CD14-positive monocyte (primary cell): ENCODE measurements at regions not wholly inside any gene's neighbourhood (a gene's known extent, or its start where the extent isn't known, plus 50 kb on each side); places are given as distances from the start of the nearest gene placed in this dataset.

ENCODE experiments used
- DNase-seq, 3 donors: peaks; one replicate each; pipeline ENCODE4 v3.0.0-alpha.2; 2011 to 2022
- H2AFZ ChIP-seq: 2 replicates; pipeline ENCODE4 v1.6.0; 2012; ENCODE audit warnings: mild to moderate bottlenecking, low read depth, low read length, inconsistent platforms; ENCODE audit not compliant: insufficient read depth, poor library complexity, severe bottlenecking
- H3K27ac ChIP-seq, 2 donors: 1 replicate in 1 of 2; 2 replicates in 1 of 2; pipeline ENCODE4 v1.5.1; 2012 to 2013; ENCODE audit warnings: low read length in 2 of 2, control low read depth in 1 of 2, inconsistent platforms in 1 of 2, low read depth in 1 of 2, mild to moderate bottlenecking in 1 of 2
- H3K27me3 ChIP-seq, 2 donors: one replicate each; pipeline versions ENCODE4 v1.6.0 to v1.6.1; 2011 to 2013; ENCODE audit warnings: low read length in 2 of 2; ENCODE audit not compliant: control insufficient read depth in 2 of 2, insufficient read depth in 2 of 2
- H3K36me3 ChIP-seq, 2 donors: replicated peaks in 1 of 2; 1 replicate in 1 of 2; 2 replicates in 1 of 2; pipeline versions ENCODE4 v1.5.1 to v1.6.1; 2012 to 2013; ENCODE audit warnings: low read length in 2 of 2, control low read depth in 1 of 2, inconsistent platforms in 1 of 2, mild to moderate bottlenecking in 1 of 2; ENCODE audit not compliant: insufficient read depth in 2 of 2, control insufficient read depth in 1 of 2
- H3K4me1 ChIP-seq, 2 donors: 1 replicate in 1 of 2; 2 replicates in 1 of 2; pipeline versions ENCODE4 v1.5.1 to v1.6.1; 2012 to 2013; ENCODE audit warnings: low read length in 2 of 2, control low read depth in 1 of 2, inconsistent platforms in 1 of 2, mild to moderate bottlenecking in 1 of 2, moderate library complexity in 1 of 2; ENCODE audit not compliant: insufficient read depth in 2 of 2, control insufficient read depth in 1 of 2
- H3K4me2 ChIP-seq: replicated peaks from 2 replicates; pipeline ENCODE3; 2012; ENCODE audit warnings: low read length, moderate library complexity, mild to moderate bottlenecking; ENCODE audit not compliant: poor library complexity, severe bottlenecking; ENCODE audit errors: extremely low read depth
- H3K4me3 ChIP-seq, 3 experiments: fragments of 200-600 bp in 1 of 3; sonication (generic) in 1 of 3; replicated peaks in 1 of 3; 1 replicate in 2 of 3; 2 replicates in 1 of 3; pipeline ENCODE4 v1.5.1; 2011 to 2013; ENCODE audit warnings: low read length in 3 of 3, mild to moderate bottlenecking in 3 of 3, control low read depth in 2 of 3, low read depth in 2 of 3, inconsistent platforms in 1 of 3, moderate library complexity in 1 of 3
- H3K79me2 ChIP-seq: 2 replicates; pipeline ENCODE4 v1.6.0; 2012; ENCODE audit warnings: mild to moderate bottlenecking, control low read depth, inconsistent platforms, low read length, moderate library complexity; ENCODE audit not compliant: insufficient read depth
- H3K9ac ChIP-seq: 2 replicates; pipeline ENCODE4 v1.6.0; 2017; ENCODE audit warnings: low read length, mild to moderate bottlenecking; ENCODE audit not compliant: insufficient read depth, poor library complexity, severe bottlenecking
- H3K9me3 ChIP-seq, 2 donors: replicated peaks in 1 of 2; 1 replicate in 1 of 2; 2 replicates in 1 of 2; pipeline versions ENCODE4 v1.5.1 to v1.6.1; 2012 to 2013; ENCODE audit warnings: low read length in 2 of 2, control low read depth in 1 of 2; ENCODE audit not compliant: control insufficient read depth in 1 of 2, insufficient read depth in 1 of 2
- H4K20me1 ChIP-seq: 2 replicates; pipeline ENCODE4 v1.6.0; 2012; ENCODE audit warnings: mild to moderate bottlenecking, low read length, control low read depth, moderate library complexity; ENCODE audit not compliant: insufficient read depth
- H3K27ac Mint-ChIP-seq, 7 donors: one replicate each; pipeline ENCODE4 v1.8.0; 2020; ENCODE audit warnings: mild to moderate bottlenecking in 7 of 7, mixed read lengths in 7 of 7, moderate library complexity in 6 of 7, inconsistent platforms in 2 of 7
- H3K27me3 Mint-ChIP-seq, 3 donors: one replicate each; pipeline ENCODE4 v1.8.0; 2021 to 2022; ENCODE audit warnings: low read depth in 3 of 3, mild to moderate bottlenecking in 3 of 3, mixed read lengths in 3 of 3, moderate library complexity in 3 of 3, inconsistent platforms in 1 of 3
- H3K36me3 Mint-ChIP-seq, 2 donors: one replicate each; pipeline ENCODE4 v1.8.0; 2020; ENCODE audit warnings: mixed read lengths in 2 of 2, inconsistent platforms in 1 of 2, mild to moderate bottlenecking in 1 of 2
- H3K4me1 Mint-ChIP-seq: one replicate; pipeline ENCODE4 v1.8.0; 2020; ENCODE audit warnings: mild to moderate bottlenecking, mixed read lengths
- H3K4me3 Mint-ChIP-seq, 2 donors: one replicate each; pipeline ENCODE4 v1.8.0; 2020; ENCODE audit warnings: mild to moderate bottlenecking in 2 of 2, mixed read lengths in 2 of 2, moderate library complexity in 1 of 2
- H3K9me3 Mint-ChIP-seq, 7 donors: one replicate each; pipeline ENCODE4 v1.8.0; 2020 to 2022; ENCODE audit warnings: mixed read lengths in 7 of 7, mild to moderate bottlenecking in 6 of 7, moderate library complexity in 6 of 7, inconsistent platforms in 2 of 7
- WGBS: methylation state at CpG from one replicate; pipeline ENCODE4 v1.1.5; 2013; ENCODE audit warnings: missing lambda C conversion rate; ENCODE audit not compliant: insufficient coverage; 5-methylcytosine and 5-hydroxymethylcytosine counted together
- intact Hi-C, 2 donors: fragments of 100-400 bp; cut with micrococcal nuclease; formaldehyde crosslinking; loops; one replicate each; pipeline versions ENCODE4 v1.15.0 to v1.15.1; 2023
- TF ChIP-seq, protein P1 (sequence below): fragments of 200-600 bp; IDR thresholded peaks from one replicate; pipeline ENCODE4 v1.8.0; 2022; ENCODE audit warnings: antibody characterized with exemption, mild to moderate bottlenecking

DNA sequence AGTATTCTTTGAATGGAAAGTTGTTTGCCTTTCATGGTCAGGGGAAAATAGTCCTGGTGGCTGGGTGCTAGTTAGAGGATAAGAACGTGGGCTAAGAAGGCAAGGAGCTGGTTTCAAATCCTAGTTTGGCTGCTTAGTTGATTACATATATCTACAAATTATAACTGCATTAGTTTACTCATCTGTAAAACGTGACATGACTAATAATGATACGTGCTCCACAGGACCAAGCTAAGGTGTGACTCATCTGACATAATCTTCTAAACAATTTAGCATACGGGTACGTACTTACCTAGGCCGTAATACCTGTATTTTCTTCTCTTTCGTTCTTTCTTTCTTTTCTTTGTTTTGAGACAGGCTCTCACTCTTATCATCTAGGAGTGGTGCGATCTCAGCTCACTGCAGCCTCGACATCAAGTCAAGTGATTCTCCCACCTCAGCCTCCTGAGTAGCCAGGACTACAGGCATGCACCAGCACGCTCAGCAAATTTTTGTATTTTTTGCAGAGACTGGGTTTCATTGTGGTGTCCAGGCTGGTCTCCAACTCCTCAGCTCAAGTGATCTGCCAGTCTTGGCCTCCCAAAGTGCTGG lies 1274.2 kb upstream of the GJE1 start:
- H3K4me1 Mint-ChIP-seq = peaks cover 11% of the 10 kb centered on the region
- Histone ChIP-seq H3K4me3 (no peak overlapping the region), H3K9me3 (peaks cover 4 to 9% of the 10 kb centered on the region in 2 donors), H2AFZ (no peak overlapping the region), H3K4me2 (no peak overlapping the region), H4K20me1 (no peaks in the 10 kb centered on the region), H3K9ac (no peak overlapping the region), H3K79me2 (no peaks in the 10 kb centered on the region), H3K4me1 (peaks cover 0 to 10% of the 10 kb centered on the region in 2 donors), H3K27me3 (no peaks in the 10 kb centered on the region), H3K36me3 (no peaks in the 10 kb centered on the region), H3K27ac (peak overlapping the region in 1 of 2 donors; percentile 47)
- intact Hi-C loops = no loop called here
- DNase-seq = no peak
- no peaks in the 10 kb centered on the region for H3K36me3 Mint-ChIP-seq
- WGBS = 92% methylated on average over 8 of the region's 10 CpGs
- H3K4me3 Mint-ChIP-seq = no peak overlapping the region
- no peaks in the 10 kb centered on the region for H3K27me3 Mint-ChIP-seq
- peaks cover 0 to 6% (median 2%) of the 10 kb centered on the region in 7 donors for H3K9me3 Mint-ChIP-seq
- TF ChIP-seq, protein P1, sequence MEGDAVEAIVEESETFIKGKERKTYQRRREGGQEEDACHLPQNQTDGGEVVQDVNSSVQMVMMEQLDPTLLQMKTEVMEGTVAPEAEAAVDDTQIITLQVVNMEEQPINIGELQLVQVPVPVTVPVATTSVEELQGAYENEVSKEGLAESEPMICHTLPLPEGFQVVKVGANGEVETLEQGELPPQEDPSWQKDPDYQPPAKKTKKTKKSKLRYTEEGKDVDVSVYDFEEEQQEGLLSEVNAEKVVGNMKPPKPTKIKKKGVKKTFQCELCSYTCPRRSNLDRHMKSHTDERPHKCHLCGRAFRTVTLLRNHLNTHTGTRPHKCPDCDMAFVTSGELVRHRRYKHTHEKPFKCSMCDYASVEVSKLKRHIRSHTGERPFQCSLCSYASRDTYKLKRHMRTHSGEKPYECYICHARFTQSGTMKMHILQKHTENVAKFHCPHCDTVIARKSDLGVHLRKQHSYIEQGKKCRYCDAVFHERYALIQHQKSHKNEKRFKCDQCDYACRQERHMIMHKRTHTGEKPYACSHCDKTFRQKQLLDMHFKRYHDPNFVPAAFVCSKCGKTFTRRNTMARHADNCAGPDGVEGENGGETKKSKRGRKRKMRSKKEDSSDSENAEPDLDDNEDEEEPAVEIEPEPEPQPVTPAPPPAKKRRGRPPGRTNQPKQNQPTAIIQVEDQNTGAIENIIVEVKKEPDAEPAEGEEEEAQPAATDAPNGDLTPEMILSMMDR = no peak
- H3K27ac Mint-ChIP-seq = peak overlapping the region in 1 of 7 donors; percentile 7

DNA sequence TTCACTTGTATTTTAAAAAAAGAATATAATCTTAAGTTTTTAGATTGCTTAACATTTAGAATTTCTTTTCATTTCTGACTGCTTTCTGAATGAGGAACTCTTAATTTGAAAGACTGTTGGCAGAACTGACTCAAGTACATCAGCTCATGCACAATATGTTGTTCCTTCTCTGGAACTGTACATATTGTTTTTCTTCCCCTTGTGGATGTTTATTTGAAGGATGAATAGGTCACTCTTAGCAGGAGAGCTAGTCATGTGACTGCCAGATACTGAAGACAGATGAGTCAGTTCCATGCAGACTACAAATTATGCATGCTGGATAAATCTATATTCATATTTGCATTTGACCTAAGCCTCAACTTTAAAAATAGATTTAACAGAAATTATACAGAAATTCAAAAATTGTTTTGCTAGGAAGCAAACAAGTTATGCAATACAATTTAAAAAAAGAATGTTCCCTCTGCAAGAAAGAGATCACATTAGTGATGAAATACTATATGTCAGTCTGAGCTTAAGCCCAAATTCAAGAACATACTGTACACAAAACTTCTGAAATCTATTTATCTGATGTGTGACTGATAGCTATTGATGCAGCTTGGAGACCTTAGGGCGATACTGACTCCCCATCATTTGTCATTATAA lies 1274.9 kb upstream of the GJE1 start:
- DNase-seq = peak in 2 of 3 donors; percentile 15 to 23
- no peak overlapping the region for H3K4me2 ChIP-seq
- Mint-ChIP-seq H3K4me1 (peaks cover 11% of the 10 kb centered on the region), H3K9me3 (peaks cover 0 to 5% (median 0%) of the 10 kb centered on the region in 7 donors), H3K36me3 (no peaks in the 10 kb centered on the region), H3K4me3 (no peak overlapping the region), H3K27ac (peak overlapping the region in 1 of 7 donors; percentile 7), H3K27me3 (no peaks in the 10 kb centered on the region)
- TF ChIP-seq, protein P1 = no peak
- no peaks in the 10 kb centered on the region for H3K79me2 ChIP-seq
- WGBS = no CpG with 5 or more reads among the region's 1 CpG
- H3K27ac ChIP-seq = peak overlapping the region in 1 of 2 donors; percentile 47
- no peak overlapping the region for H3K4me3 ChIP-seq
- H3K9ac ChIP-seq = no peak overlapping the region
- peaks cover 4 to 7% of the 10 kb centered on the region in 2 donors for H3K9me3 ChIP-seq
- H3K27me3 ChIP-seq = no peaks in the 10 kb centered on the region
- H3K36me3 ChIP-seq = no peaks in the 10 kb centered on the region
- H4K20me1 ChIP-seq = no peaks in the 10 kb centered on the region
- peaks cover 0 to 10% of the 10 kb centered on the region in 2 donors for H3K4me1 ChIP-seq
- no peak overlapping the region for H2AFZ ChIP-seq
- intact Hi-C loops = no loop called here
